Mucosa of gallbladder (tissue), 1 donor: ENCODE measurements at regions not wholly inside any gene's neighbourhood (a gene's known extent, or its start where the extent isn't known, plus 50 kb on each side); places are given as distances from the start of the nearest gene placed in this dataset.
"Not testable (repeated sequence)": the region's sequence is repeated elsewhere in the genome, so short reads cannot be mapped to it uniquely, and the experiment has no call there.

Experiments
- DNase-seq: peaks from one replicate; pipeline ENCODE4 v3.0.0-alpha.2; 2020; ENCODE audit warnings: low spot score
- donor health status: DM: no; HTN: no; CAD: no.

- DNase-seq = no peak
Measured at GRCh38 chr6:144476286-144476685, 191.2 kb downstream of the UTRN start.

DNA sequence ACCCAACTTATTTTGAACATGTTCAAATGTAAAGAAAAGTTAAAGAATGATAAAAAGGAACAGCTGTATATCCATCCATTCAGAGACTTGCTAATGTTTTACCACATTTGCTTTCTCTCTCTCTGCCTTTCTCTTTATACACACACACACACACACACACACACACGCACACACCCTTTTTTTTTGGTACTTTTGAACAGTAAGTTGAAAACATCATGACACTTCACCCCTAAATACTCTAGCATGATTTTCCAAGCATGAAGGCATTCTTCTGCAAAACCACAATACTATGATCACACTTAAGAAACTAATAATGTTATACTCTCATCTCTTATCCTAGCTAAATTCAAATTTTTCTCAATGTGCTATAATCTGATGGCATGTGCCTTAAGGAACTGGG is 192.3 kb downstream of the UTRN start:
- DNase-seq = no peak

- DNase-seq = no peak
Measured at GRCh38 chr6:144477856-144478255, 192.7 kb downstream of the UTRN start.

GRCh38 chr6:144478483-144478882 is 193.3 kb downstream of the UTRN start:
- DNase-seq = no peak

GRCh38 chr6:144479991-144480390 is 194.9 kb downstream of the UTRN start:
- DNase-seq = no peak

DNA sequence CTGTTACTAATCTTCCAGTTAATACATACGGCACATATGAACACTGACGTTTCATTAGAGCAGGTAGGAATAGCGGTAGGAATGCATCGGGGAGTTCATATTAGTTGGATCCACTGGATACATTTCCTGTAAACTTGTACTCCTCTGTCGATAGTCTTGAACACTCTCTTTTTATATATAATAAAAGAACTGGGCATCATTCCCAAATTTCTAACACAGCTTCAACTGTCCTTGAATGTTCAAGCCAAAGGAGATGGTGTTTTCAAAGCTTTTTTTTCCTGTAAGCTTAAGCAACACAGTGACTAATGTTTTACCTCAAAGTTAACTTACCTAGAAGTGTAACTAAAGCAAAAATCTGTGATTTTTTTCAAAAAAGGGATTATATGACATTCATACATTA is 195.3 kb downstream of the UTRN start:
- DNase-seq = no peak

DNA sequence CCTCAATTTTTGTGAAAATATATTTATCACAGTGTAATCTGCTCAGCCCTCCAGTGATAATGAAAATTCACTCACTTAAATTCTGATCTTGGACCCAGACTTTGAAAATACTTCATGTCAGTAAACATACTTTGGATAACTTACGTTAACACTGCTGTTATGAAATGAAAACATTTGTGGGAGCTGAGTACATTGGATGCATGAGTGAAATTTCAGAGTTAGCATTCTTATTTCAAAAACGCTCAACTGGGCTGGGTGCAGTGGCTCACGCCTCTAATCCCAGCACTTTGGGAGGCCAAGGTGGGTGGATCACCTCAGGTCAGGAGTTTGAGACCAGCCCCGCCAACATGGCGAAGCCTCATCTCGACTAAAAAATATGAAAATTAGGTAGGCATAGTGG is 196.4 kb downstream of the UTRN start:
- no peak for DNase-seq

GRCh38 chr6:144482142-144482541 is 197.0 kb downstream of the UTRN start:
- peak; percentile 82 for DNase-seq

DNA sequence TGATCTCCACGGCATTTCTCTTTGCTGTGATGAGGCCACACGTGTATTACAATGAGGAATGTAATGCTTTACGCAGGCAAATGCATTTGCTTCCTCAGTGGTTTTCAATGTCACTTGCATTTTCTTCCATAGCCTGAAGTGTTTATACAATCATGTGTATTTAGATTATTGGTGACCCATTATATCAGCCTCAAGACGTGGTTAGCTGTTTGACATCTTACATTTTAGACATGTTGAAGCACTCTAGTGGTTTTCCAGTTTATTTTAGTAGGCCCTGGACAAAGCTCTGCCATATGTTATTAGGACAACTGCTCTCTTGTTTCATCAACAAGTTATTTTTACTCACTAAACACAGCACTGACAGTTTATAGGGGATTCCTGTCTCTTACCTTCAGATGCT is 200.4 kb downstream of the UTRN start:
- no peak for DNase-seq

- DNase-seq = no peak
Measured at GRCh38 chr6:144488590-144488989, 203.5 kb downstream of the UTRN start.

GRCh38 chr6:144493035-144493910 is 208.1 kb downstream of the UTRN start:
- DNase-seq = no peak

- DNase-seq = not testable (repeated sequence)
Measured at GRCh38 chr6:144495076-144495475, 209.9 kb downstream of the UTRN start.

- DNase-seq = no peak
Measured at GRCh38 chr6:144497650-144498049, 212.5 kb downstream of the UTRN start.

GRCh38 chr6:144500892-144501291 is 215.8 kb downstream of the UTRN start:
- no peak for DNase-seq

GRCh38 chr6:144505214-144505613 is 220.1 kb downstream of the UTRN start:
- DNase-seq = not testable (repeated sequence)

GRCh38 chr6:144506051-144506450 is 220.9 kb downstream of the UTRN start:
- not testable (repeated sequence) for DNase-seq

- not testable (repeated sequence) for DNase-seq
Measured at GRCh38 chr6:144507772-144508312, 222.7 kb downstream of the UTRN start.

- no peak for DNase-seq
Measured at GRCh38 chr6:144510859-144511258, 225.7 kb downstream of the UTRN start.

GRCh38 chr6:144515761-144516160 is 230.6 kb downstream of the UTRN start:
- DNase-seq = no peak

DNA sequence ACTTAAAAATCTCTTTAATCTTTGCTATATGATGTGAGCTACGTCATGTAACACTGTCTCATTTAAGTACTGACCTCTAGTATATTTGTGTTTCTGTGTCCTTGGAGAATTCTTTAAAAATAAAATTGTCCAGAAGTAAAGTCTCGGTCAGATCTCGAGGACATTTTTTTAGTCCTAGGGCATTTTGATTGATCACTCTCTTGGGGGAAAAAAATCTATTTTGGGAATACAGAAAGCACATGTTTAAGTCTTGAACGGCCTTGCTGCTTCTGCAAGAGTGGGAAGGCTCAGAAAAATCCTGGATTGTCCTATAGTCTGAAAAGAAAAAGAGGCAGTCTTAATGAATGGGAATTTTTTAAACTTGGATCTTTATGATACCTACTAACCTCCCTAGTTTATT is 234.3 kb downstream of the UTRN start:
- no peak for DNase-seq

DNA sequence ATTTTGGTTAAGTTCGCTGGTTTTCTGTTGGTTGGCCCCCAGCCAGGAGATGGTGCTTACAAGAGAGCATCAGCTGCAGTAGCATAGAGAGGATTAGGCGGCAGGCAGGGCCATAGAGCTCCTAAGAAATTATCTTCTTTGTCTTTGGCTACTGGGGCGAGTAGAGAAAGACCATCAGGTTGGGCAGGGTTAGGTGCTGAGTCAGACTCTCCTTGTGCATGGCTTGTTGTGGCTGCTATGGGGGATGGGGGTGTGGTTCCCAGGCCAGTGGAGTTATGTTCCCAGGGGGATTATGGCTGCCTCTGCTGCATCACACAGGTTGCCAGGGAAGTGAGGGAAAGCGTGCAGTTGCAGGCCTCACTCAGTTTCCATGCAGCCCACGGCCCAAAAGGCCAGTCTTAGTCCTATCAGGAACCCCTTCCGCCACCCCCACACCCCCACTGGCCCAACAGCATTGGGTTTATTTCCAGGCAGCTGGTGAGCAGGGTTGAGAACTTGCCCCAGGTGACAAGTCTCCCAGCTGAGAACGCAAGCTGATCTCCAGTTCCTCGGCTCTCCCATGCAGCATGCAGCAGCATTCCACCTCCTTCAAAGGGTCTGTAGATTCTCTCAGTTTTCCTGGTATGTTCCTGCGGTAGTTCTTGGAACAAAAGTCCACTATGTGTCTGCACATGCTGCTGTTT is 243.7 kb downstream of the UTRN start:
- no peak for DNase-seq

DNA sequence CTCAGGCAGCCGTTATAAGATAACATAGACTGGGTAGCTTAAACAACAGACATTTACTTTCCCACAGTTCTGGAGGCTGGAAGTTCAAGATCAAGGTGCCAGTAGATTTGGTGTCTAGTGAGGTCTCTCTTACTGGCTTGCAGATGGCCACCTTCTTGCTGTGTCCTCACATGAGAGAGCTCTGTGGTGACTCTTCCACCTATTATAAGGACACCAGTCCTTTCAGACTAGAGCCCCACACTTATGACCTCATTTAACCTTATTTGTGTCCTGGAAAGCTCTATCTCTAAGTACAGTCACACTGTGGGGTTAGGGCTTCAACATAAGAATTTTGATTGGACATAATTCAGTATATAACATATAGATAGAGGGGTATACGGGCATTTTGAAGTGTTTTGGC is 245.0 kb downstream of the UTRN start:
- no peak for DNase-seq

DNA sequence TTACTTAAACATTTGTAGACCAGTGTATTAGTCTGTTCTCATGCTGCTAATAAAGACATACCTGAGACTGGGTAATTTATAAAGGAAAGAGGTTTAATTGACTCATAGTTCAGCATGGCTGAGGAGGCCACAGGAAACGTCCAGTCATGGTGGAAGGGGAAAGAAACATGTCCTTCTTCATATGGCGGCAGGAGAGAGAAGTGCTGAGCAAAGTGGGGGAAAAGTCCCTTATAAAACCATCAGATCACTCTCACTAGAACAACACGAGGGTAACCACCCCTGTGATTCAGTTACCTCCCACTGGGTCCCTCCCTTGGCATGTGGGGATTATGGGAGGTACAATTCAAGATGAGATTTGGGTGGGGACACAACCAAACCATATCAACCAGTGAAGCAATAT is 247.1 kb downstream of the UTRN start:
- DNase-seq = not testable (repeated sequence)
